ENCODE measurements at regions not wholly inside any gene's neighbourhood (a gene's known extent, or its start where the extent isn't known, plus 50 kb on each side); places are given as distances from the start of the nearest gene placed in this dataset.

DNA sequence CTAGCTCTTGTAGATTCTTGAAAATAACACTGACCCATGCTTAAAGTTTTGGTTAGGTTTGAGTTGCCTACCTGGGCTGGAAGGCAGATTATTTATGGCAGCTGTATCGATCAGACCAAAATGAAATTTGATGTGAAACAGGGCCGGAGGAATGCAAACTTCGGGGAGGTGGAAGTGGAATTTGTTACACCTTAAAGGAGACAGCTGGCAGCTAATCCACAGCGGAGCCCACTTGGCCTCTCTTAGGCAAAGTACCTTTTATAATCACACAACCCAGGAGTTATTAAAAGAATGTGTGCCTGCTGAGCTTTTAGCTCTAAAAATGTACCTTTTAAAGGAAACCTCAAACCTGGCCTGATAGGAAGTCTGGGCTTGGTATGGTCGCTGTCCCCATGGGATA is 250.9 kb upstream of the TPM1 start:
- Mint-ChIP-seq H3K36me3 (no peaks in the 10 kb centered on the region), H3K4me3 (no peak overlapping the region), H3K27me3 (peaks cover 0 to 8% of the 10 kb centered on the region in 2 donors), H3K27ac (no peak overlapping the region), H3K4me1 (no peaks in the 10 kb centered on the region), H3K9me3 (no peaks in the 10 kb centered on the region)
- no peak for ATAC-seq (replicated peaks)
- no peak for DNase-seq

DNA sequence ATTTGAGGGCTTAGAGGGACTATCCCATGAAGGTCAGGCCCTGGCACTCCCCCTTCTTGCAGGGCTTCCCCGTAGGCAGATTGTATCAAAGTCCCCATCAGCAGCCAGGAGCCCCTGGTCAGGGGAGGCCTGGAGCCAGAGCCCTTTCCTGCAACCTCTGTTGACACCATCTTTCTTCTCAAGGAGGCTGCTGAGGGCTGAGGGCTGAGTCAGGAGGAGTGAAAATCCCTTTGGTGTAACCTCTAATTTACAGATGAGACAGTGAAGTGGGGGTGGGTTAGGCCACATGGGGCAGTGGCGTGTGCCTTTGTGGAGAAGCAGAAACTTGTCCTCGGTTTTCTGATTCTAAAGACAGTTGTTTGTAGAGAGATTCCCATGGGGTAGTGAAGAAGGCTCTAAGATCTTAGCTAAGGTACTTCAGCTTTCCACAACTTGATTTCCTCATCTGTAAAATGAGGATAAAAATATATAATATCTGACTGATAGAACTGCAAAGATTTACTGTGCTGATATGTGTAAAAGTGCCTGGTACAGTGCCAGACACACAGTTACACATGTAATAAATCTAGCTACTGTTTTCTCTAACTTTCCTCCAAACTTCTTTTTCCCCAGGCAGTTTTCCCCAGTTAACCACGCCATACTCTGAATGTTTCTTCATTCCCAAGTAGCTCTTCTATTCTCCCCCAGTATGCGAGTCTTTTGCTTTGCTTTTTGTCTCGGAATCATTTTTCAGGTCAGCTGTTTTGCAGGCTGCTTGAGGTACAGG is 249.4 kb upstream of the TPM1 start:
- no peaks in the 10 kb centered on the region for H3K4me1 Mint-ChIP-seq
- H3K27me3 Mint-ChIP-seq: peaks cover 0 to 8% of the 10 kb centered on the region in 2 donors
- no peak overlapping the region for H3K27ac Mint-ChIP-seq
- no peaks in the 10 kb centered on the region for H3K9me3 Mint-ChIP-seq
- DNase-seq (no peak), ATAC-seq (replicated peaks) (no peak)
- H3K36me3 Mint-ChIP-seq: no peaks in the 10 kb centered on the region
- no peak overlapping the region for H3K4me3 Mint-ChIP-seq

GRCh38 chr15:62793752-62794144 is 248.8 kb upstream of the TPM1 start:
- Mint-ChIP-seq H3K27ac (no peak overlapping the region), H3K4me1 (no peaks in the 10 kb centered on the region), H3K36me3 (no peaks in the 10 kb centered on the region), H3K9me3 (no peaks in the 10 kb centered on the region), H3K4me3 (no peak overlapping the region), H3K27me3 (peaks cover 0 to 8% of the 10 kb centered on the region in 2 donors)
- no peak for ATAC-seq (replicated peaks)
- no peak for DNase-seq

DNA sequence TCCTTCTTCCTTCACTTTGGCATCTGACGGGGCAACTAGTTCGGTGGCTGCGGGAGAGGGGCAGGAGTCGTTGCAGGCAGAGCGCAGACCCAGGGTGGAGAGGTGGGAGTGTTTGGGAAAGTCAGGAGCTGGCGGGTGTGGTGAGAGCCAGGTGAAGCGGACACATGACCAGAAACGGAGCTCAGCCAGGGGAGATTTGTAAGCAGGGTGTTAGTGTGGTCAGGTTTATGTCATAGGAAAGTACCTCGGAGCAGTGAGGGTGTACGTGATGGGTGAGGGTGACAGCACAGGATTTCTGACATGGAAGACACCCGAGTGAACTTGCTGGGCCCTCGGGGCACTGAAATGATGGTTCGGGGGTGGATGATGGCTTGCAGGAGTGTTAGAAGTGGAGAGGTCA is 247.4 kb upstream of the TPM1 start:
- Mint-ChIP-seq H3K36me3 (no peaks in the 10 kb centered on the region), H3K27ac (no peak overlapping the region), H3K4me3 (no peak overlapping the region), H3K9me3 (no peaks in the 10 kb centered on the region), H3K27me3 (peaks cover 0 to 8% of the 10 kb centered on the region in 2 donors), H3K4me1 (no peaks in the 10 kb centered on the region)
- ATAC-seq (replicated peaks): no peak
- DNase-seq: no peak

DNA sequence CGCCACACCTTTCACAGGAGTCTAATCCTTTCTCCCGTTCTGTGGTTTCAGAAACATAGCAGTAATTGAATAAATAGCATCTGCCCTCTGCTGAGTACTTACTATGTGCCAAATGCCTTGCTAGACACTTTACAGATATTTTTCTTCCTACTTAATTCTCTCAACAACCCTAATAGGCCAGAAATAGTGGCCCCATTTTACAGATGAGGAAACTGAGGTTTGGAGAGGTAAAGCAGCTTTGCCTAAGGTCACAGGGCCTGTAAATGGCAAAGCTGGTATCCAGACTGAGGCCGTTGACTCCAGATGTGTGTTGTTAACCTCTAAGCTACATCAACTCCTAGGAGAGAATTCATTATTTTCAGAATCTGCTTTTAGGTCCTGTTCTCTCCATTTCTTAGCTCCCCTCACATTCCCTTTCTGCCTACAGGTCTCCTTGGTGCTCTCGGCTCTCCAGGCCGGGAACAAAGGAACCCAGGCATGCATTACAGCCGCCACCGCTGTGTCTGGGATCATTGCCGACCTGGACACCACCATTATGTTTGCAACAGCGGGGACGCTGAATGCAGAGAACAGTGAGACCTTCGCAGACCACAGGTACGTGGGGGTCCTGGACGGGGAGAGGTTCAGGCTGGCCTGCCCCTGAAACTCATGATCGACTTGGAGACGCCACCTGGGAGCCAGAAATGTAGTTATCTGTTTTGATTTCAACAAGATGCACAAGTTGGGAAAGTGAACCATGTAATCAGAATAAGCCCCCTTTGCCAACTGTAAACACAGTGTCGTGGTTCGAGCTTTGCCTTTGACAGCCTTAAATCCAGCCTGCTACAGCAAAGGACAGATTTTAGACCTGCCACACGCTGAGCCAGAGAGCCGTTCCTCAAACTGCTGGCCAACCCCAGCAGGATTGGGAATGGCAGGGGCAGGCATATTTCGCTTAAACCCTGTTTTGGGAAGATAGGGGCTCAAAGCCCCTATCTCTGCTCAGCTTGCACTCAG is 246.5 kb upstream of the TPM1 start:
- peaks cover 0 to 8% of the 10 kb centered on the region in 2 donors for H3K27me3 Mint-ChIP-seq
- H3K4me3 Mint-ChIP-seq: no peak overlapping the region
- H3K27ac Mint-ChIP-seq: no peak overlapping the region
- DNase-seq (no peak), ATAC-seq (replicated peaks) (no peak)
- H3K4me1 Mint-ChIP-seq: no peaks in the 10 kb centered on the region
- H3K36me3 Mint-ChIP-seq: no peaks in the 10 kb centered on the region
- H3K9me3 Mint-ChIP-seq: no peaks in the 10 kb centered on the region

GRCh38 chr15:62797171-62797570 is 245.4 kb upstream of the TPM1 start:
- Mint-ChIP-seq H3K4me3 (no peak overlapping the region), H3K27ac (no peak overlapping the region), H3K4me1 (no peaks in the 10 kb centered on the region), H3K9me3 (no peaks in the 10 kb centered on the region), H3K27me3 (peaks cover 0 to 8% of the 10 kb centered on the region in 2 donors), H3K36me3 (no peaks in the 10 kb centered on the region)
- no peak for DNase-seq
- ATAC-seq (replicated peaks): no peak

DNA sequence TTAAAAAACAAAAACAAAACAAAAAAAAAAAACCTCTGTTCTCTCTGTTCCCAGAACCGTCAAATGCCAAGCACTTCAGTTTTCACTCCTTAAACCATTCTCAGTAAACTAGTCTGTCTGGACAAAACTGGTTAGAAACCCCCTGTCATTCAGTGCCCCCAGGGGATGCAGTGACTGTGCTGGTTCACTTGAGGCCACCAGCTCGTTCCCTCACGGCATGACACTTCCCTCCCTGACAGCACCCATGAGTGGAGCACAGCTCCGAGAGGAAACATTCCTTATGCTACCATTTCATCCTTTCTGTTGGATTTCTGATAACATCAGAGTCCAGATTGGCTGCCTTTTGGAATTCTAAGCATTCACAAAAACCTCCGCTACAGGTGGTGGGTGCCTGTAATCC is 244.0 kb upstream of the TPM1 start:
- Mint-ChIP-seq H3K4me3 (no peak overlapping the region), H3K9me3 (no peaks in the 10 kb centered on the region), H3K27ac (no peak overlapping the region), H3K27me3 (peaks cover 4 to 8% of the 10 kb centered on the region in 2 donors), H3K4me1 (no peaks in the 10 kb centered on the region), H3K36me3 (no peaks in the 10 kb centered on the region)
- DNase-seq: no peak
- ATAC-seq (replicated peaks): no peak

DNA sequence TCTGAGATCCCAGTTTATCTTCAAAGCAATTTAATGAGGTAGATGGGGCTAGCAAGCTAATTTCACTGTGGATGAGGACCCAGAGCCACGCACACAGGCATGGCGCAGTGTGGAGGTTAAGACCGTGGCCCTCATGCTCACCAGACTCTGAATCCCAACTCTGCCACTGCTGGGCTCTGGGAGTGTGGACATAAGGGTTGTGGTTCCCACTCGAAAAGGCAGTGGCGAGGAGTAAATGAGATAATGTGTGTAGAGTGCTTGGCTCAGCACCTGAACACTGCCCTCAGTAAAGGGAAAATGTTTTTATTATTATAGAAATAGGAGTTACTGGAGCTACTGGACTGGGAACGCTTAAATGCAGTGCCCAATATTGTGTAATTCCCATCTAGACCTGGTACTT is 243.5 kb upstream of the TPM1 start:
- Mint-ChIP-seq H3K9me3 (no peaks in the 10 kb centered on the region), H3K4me3 (no peak overlapping the region), H3K27me3 (peaks cover 4 to 8% of the 10 kb centered on the region in 2 donors), H3K27ac (no peak overlapping the region), H3K4me1 (no peaks in the 10 kb centered on the region), H3K36me3 (no peaks in the 10 kb centered on the region)
- ATAC-seq (replicated peaks) (no peak), DNase-seq (no peak)

DNA sequence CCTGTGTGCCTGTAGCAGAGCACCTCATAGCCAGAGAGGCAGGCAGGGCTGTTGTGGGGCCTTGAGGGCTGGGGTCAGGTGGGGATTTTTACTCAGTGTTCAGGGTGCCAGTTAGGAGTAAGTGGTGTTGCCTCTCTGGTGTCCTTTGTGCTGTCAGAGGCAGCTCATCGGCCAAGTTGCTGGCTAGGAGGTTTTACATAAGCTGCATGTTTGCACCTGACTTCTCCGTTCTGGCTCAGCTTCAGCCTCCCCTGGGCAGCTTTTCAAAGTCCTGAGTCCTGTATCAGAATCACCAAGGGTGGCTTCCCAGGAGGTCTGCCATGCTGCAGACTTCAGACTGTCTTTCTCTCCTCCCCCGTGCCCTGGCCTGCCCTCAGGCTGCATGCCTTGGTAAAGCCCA is 242.6 kb upstream of the TPM1 start:
- ATAC-seq (replicated peaks): no peak
- Mint-ChIP-seq H3K4me1 (no peaks in the 10 kb centered on the region), H3K9me3 (no peaks in the 10 kb centered on the region)

DNA sequence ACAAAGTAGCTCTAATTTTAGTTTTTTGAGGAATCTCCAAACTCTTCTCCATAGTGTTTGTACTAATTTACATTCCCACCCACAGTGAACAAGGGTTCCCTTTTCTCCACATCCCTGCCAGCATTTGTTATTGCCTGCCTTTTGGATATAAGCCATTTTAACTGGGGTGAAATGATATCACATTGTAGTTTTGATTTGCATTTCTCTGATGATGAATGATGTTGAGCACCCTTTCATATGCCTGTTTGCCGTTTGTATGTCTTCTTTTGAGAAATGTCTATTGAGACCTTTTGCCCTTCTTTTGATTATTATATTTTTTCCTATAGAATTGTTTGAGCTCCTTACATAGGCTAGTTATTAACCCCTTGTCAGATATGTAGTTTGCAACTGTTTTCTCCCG is 239.9 kb upstream of the TPM1 start:
- no peak overlapping the region for H3K4me3 Mint-ChIP-seq
- no peaks in the 10 kb centered on the region for H3K4me1 Mint-ChIP-seq
- no peaks in the 10 kb centered on the region for H3K36me3 Mint-ChIP-seq
- DNase-seq (no peak), ATAC-seq (replicated peaks) (no peak)
- H3K27me3 Mint-ChIP-seq: peaks cover 0 to 4% of the 10 kb centered on the region in 2 donors
- no peak overlapping the region for H3K27ac Mint-ChIP-seq
- H3K9me3 Mint-ChIP-seq: no peaks in the 10 kb centered on the region

More for the DNA sequence above, 242.6 kb upstream of the TPM1 start:
- no peak overlapping the region for H3K27ac Mint-ChIP-seq
- DNase-seq: no peak
- no peak overlapping the region for H3K4me3 Mint-ChIP-seq
- peaks cover 1 to 4% of the 10 kb centered on the region in 2 donors for H3K27me3 Mint-ChIP-seq
- H3K36me3 Mint-ChIP-seq: no peaks in the 10 kb centered on the region

- H3K4me3 Mint-ChIP-seq: no peak overlapping the region
- H3K36me3 Mint-ChIP-seq: no peaks in the 10 kb centered on the region
- no peaks in the 10 kb centered on the region for H3K4me1 Mint-ChIP-seq
- no peak overlapping the region for H3K27ac Mint-ChIP-seq
- H3K27me3 Mint-ChIP-seq: peaks cover 0 to 4% of the 10 kb centered on the region in 2 donors
- DNase-seq (no peak), ATAC-seq (replicated peaks) (no peak)
- no peaks in the 10 kb centered on the region for H3K9me3 Mint-ChIP-seq
Measured at GRCh38 chr15:62803856-62804400, 238.6 kb upstream of the TPM1 start.

- ATAC-seq (replicated peaks): no peak
- no peaks in the 10 kb centered on the region for H3K9me3 Mint-ChIP-seq
- H3K27ac Mint-ChIP-seq: no peak overlapping the region
- no peak for DNase-seq
- no peaks in the 10 kb centered on the region for H3K4me1 Mint-ChIP-seq
- no peaks in the 10 kb centered on the region for H3K36me3 Mint-ChIP-seq
- peaks cover 0 to 4% of the 10 kb centered on the region in 2 donors for H3K27me3 Mint-ChIP-seq
- H3K4me3 Mint-ChIP-seq: no peak overlapping the region
Measured at GRCh38 chr15:62805502-62805901, 237.0 kb upstream of the TPM1 start.

GRCh38 chr15:62807539-62808130 is 234.9 kb upstream of the TPM1 start:
- Mint-ChIP-seq H3K27me3 (peaks cover 0 to 4% of the 10 kb centered on the region in 2 donors), H3K27ac (no peak overlapping the region), H3K9me3 (no peaks in the 10 kb centered on the region), H3K4me3 (no peak overlapping the region), H3K36me3 (no peaks in the 10 kb centered on the region), H3K4me1 (no peaks in the 10 kb centered on the region)
- DNase-seq: no peak
- ATAC-seq (replicated peaks): no peak
